ENCODE measurements at regions not wholly inside any gene's neighbourhood (a gene's known extent, or its start where the extent isn't known, plus 50 kb on each side); places are given as distances from the start of the nearest gene placed in this dataset.

- DNase-seq (ENCODE audit: low read depth in 2 of 2), result peak in 1 of 2 donors; percentile 17
Observed at GRCh38 chr6:134719911-134720310, 230.0 kb downstream of the ALDH8A1 start.

- DNase-seq (ENCODE audit: low read depth in 2 of 2), result no peak
Observed at GRCh38 chr6:134719286-134719685, 230.6 kb downstream of the ALDH8A1 start.

GRCh38 chr6:134714679-134715078, 235.2 kb downstream of the ALDH8A1 start:
- peak in 1 of 2 donors; percentile 67 for DNase-seq (ENCODE audit: low read depth in 2 of 2)

- DNase-seq (ENCODE audit: low read depth in 2 of 2), result peak; percentile 32 to 58
Observed at GRCh38 chr6:134714113-134714512, 235.8 kb downstream of the ALDH8A1 start.

- DNase-seq (ENCODE audit: low read depth in 2 of 2), result no peak
Observed at GRCh38 chr6:134712311-134712710, 237.6 kb downstream of the ALDH8A1 start.

- DNase-seq (ENCODE audit: low read depth in 2 of 2), result no peak
Observed at GRCh38 chr6:134708079-134708478, 241.8 kb downstream of the ALDH8A1 start.

GRCh38 chr6:134707342-134708031, 242.4 kb downstream of the ALDH8A1 start:
- DNase-seq (ENCODE audit: low read depth in 2 of 2), result no peak

- no peak for DNase-seq (ENCODE audit: low read depth in 2 of 2)
Observed at GRCh38 chr6:134706806-134707205, 243.1 kb downstream of the ALDH8A1 start.

- no peak for DNase-seq (ENCODE audit: low read depth in 2 of 2)
Observed at GRCh38 chr6:134706153-134706552, 243.7 kb downstream of the ALDH8A1 start.

GRCh38 chr6:134703206-134703605, 246.7 kb downstream of the ALDH8A1 start:
- DNase-seq (ENCODE audit: low read depth in 2 of 2), result no peak

GRCh38 chr6:134702279-134702678, 247.6 kb downstream of the ALDH8A1 start:
- no peak for DNase-seq (ENCODE audit: low read depth in 2 of 2)

GRCh38 chr6:134701301-134701700, 248.6 kb downstream of the ALDH8A1 start:
- DNase-seq (ENCODE audit: low read depth in 2 of 2), result no peak

- no peak for DNase-seq (ENCODE audit: low read depth in 2 of 2)
Observed at GRCh38 chr6:134698228-134698627, 251.7 kb downstream of the ALDH8A1 start.

- DNase-seq (ENCODE audit: low read depth in 2 of 2), result no peak
Observed at GRCh38 chr6:134692008-134692407, 257.9 kb downstream of the ALDH8A1 start.

GRCh38 chr6:134691180-134691579, 258.7 kb downstream of the ALDH8A1 start:
- no peak for DNase-seq (ENCODE audit: low read depth in 2 of 2)

GRCh38 chr6:134690048-134690447, 259.9 kb downstream of the ALDH8A1 start:
- no peak for DNase-seq (ENCODE audit: low read depth in 2 of 2)

- DNase-seq (ENCODE audit: low read depth in 2 of 2), result no peak
Observed at GRCh38 chr6:134689641-134690040, 260.3 kb downstream of the ALDH8A1 start.

- no peak for DNase-seq (ENCODE audit: low read depth in 2 of 2)
Observed at GRCh38 chr6:134689177-134689576, 260.7 kb downstream of the ALDH8A1 start.

- DNase-seq (ENCODE audit: low read depth in 2 of 2), result no peak
Observed at GRCh38 chr6:134686071-134686470, 263.8 kb downstream of the ALDH8A1 start.

GRCh38 chr6:134684423-134684795, 265.5 kb downstream of the ALDH8A1 start:
- DNase-seq (ENCODE audit: low read depth in 2 of 2), result no peak

- DNase-seq (ENCODE audit: low read depth in 2 of 2), result no peak
Observed at GRCh38 chr6:134683783-134684422, 266.0 kb downstream of the ALDH8A1 start.

GRCh38 chr6:134680433-134680832, 269.5 kb downstream of the ALDH8A1 start:
- no peak for DNase-seq (ENCODE audit: low read depth in 2 of 2)

- DNase-seq (ENCODE audit: low read depth in 2 of 2), result no peak
Observed at GRCh38 chr6:134680021-134680420, 269.9 kb downstream of the ALDH8A1 start.
